SH-SY5Y (cell line): ENCODE measurements at regions not wholly inside any gene's neighbourhood (a gene's known extent, or its start where the extent isn't known, plus 50 kb on each side); places are given as distances from the start of the nearest gene placed in this dataset.

Experiments used
- GATA2 ChIP-seq: IDR thresholded peaks from 2 replicates; pipeline ENCODE4 v1.6.1; 2011; ENCODE audit warnings: mild to moderate bottlenecking, low read depth, low read length
- GATA3 ChIP-seq: IDR thresholded peaks from 2 replicates; pipeline ENCODE4 v1.6.1; 2011; ENCODE audit warnings: low read depth, mild to moderate bottlenecking, low read length, moderate library complexity

GRCh38 chr5:40121236-40121635 lies 558.5 kb upstream of the PTGER4 start:
- TF ChIP-seq GATA2: no peak
- TF ChIP-seq GATA3: no peak
